Glutamatergic neuron (in vitro differentiated cells): ENCODE measurements at regions not wholly inside any gene's neighbourhood (a gene's known extent, or its start where the extent isn't known, plus 50 kb on each side); places are given as distances from the start of the nearest gene placed in this dataset.

ENCODE experiments used
- DNase-seq: peaks from one replicate; pipeline ENCODE4 v3.0.0; 2022
- H3K27ac Mint-ChIP-seq: one replicate; pipeline ENCODE4 v1.8.0; 2020; ENCODE audit warnings: mild to moderate bottlenecking, mixed read lengths, inconsistent platforms; ENCODE audit not compliant: unreplicated experiment
- H3K27me3 Mint-ChIP-seq: one replicate; pipeline ENCODE4 v1.8.0; 2020; ENCODE audit warnings: mild to moderate bottlenecking, moderate library complexity, mixed read lengths, inconsistent platforms; ENCODE audit not compliant: unreplicated experiment
- H3K36me3 Mint-ChIP-seq: one replicate; pipeline ENCODE4 v1.8.0; 2020; ENCODE audit warnings: mild to moderate bottlenecking, mixed read lengths, inconsistent platforms; ENCODE audit not compliant: unreplicated experiment
- H3K4me1 Mint-ChIP-seq: one replicate; pipeline ENCODE4 v1.8.0; 2020; ENCODE audit warnings: mild to moderate bottlenecking, low read depth, mixed read lengths, inconsistent platforms; ENCODE audit not compliant: unreplicated experiment
- H3K4me3 Mint-ChIP-seq: one replicate; pipeline ENCODE4 v1.8.0; 2020; ENCODE audit warnings: mild to moderate bottlenecking, mixed read lengths, inconsistent platforms; ENCODE audit not compliant: unreplicated experiment
- H3K9me3 Mint-ChIP-seq: one replicate; pipeline ENCODE4 v1.8.0; 2020; ENCODE audit warnings: mild to moderate bottlenecking, moderate library complexity, mixed read lengths, inconsistent platforms; ENCODE audit not compliant: unreplicated experiment
- CTCF ChIP-seq: fragments of 200-600 bp; sonication (generic); IDR thresholded peaks from one replicate; pipeline ENCODE4 v1.5.0; 2021; ENCODE audit not compliant: partially characterized antibody, unreplicated experiment

- Mint-ChIP-seq H3K27ac (no peak overlapping the region), H3K4me1 (peaks cover 10% of the 10 kb centered on the region), H3K27me3 (no peaks in the 10 kb centered on the region), H3K9me3 (no peaks in the 10 kb centered on the region), H3K4me3 (no peak overlapping the region), H3K36me3 (peaks cover 4% of the 10 kb centered on the region)
- DNase-seq = no peak
- no peak for TF ChIP-seq CTCF
Observed at GRCh38 chr10:76727038-76727437, 910.6 kb downstream of the KCNMA1 start.

- H3K27me3 Mint-ChIP-seq = no peaks in the 10 kb centered on the region
- DNase-seq = no peak
- H3K4me3 Mint-ChIP-seq = no peak overlapping the region
Observed at GRCh38 chr10:76723844-76724243, 913.8 kb downstream of the KCNMA1 start.

GRCh38 chr10:76721891-76722505 lies 915.6 kb downstream of the KCNMA1 start:
- Mint-ChIP-seq H3K4me3 (no peak overlapping the region), H3K36me3 (no peaks in the 10 kb centered on the region), H3K4me1 (peaks cover 3% of the 10 kb centered on the region), H3K27me3 (no peaks in the 10 kb centered on the region), H3K27ac (no peak overlapping the region), H3K9me3 (no peaks in the 10 kb centered on the region)
- TF ChIP-seq CTCF = no peak
- DNase-seq = no peak

More at GRCh38 chr10:76723844-76724243, 913.8 kb downstream of the KCNMA1 start:
- Mint-ChIP-seq H3K36me3 (no peaks in the 10 kb centered on the region), H3K9me3 (no peaks in the 10 kb centered on the region), H3K4me1 (peaks cover 4% of the 10 kb centered on the region), H3K27ac (no peak overlapping the region)
- TF ChIP-seq CTCF = no peak

- H3K27me3 Mint-ChIP-seq = no peaks in the 10 kb centered on the region
- no peaks in the 10 kb centered on the region for H3K4me1 Mint-ChIP-seq
Observed at GRCh38 chr10:76719006-76719405, 918.6 kb downstream of the KCNMA1 start.

More at GRCh38 chr10:76719006-76719405, 918.6 kb downstream of the KCNMA1 start:
- DNase-seq = no peak
- Mint-ChIP-seq H3K27ac (no peak overlapping the region), H3K9me3 (no peaks in the 10 kb centered on the region), H3K36me3 (no peaks in the 10 kb centered on the region), H3K4me3 (no peak overlapping the region)
- no peak for TF ChIP-seq CTCF
